ENCODE measurements at regions not wholly inside any gene's neighbourhood (a gene's known extent, or its start where the extent isn't known, plus 50 kb on each side); places are given as distances from the start of the nearest gene placed in this dataset.
"Not testable (repeated sequence)": the region's sequence is repeated elsewhere in the genome, so short reads cannot be mapped to it uniquely, and the experiment has no call there.

DNA sequence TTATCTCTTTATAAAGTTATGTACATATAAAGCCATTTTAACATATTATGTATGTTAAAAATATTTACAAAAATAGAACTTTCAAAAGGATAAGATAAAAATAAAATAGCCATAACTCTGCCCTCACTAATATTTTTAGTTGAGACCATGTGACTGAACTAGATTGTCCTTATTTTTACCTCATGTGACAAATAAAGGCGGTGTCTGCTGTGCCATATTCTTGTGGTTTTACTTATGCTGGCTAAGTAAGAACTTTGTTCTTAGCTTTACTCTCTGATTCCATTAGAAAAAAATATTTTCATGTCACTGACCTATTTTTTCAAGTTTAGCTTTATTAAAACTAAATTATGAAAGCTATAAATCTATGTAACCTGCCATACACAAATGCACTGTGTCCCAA is 135.6 kb upstream of the TSC22D1 start (continued):
- TF ChIP-seq, protein P1, sequence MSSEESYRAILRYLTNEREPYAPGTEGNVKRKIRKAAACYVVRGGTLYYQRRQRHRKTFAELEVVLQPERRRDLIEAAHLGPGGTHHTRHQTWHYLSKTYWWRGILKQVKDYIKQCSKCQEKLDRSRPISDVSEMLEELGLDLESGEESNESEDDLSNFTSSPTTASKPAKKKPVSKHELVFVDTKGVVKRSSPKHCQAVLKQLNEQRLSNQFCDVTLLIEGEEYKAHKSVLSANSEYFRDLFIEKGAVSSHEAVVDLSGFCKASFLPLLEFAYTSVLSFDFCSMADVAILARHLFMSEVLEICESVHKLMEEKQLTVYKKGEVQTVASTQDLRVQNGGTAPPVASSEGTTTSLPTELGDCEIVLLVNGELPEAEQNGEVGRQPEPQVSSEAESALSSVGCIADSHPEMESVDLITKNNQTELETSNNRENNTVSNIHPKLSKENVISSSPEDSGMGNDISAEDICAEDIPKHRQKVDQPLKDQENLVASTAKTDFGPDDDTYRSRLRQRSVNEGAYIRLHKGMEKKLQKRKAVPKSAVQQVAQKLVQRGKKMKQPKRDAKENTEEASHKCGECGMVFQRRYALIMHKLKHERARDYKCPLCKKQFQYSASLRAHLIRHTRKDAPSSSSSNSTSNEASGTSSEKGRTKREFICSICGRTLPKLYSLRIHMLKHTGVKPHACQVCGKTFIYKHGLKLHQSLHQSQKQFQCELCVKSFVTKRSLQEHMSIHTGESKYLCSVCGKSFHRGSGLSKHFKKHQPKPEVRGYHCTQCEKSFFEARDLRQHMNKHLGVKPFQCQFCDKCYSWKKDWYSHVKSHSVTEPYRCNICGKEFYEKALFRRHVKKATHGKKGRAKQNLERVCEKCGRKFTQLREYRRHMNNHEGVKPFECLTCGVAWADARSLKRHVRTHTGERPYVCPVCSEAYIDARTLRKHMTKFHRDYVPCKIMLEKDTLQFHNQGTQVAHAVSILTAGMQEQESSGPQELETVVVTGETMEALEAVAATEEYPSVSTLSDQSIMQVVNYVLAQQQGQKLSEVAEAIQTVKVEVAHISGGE (tag by site-specific recombination; conservative IDR thresholded peaks at IDR 0.05; ENCODE audit: low read depth) = no peak
- no peak for TF ChIP-seq ZEB2 (tag by site-specific recombination; IDR thresholded peaks at IDR 0.05)
- TF ChIP-seq, protein P2, sequence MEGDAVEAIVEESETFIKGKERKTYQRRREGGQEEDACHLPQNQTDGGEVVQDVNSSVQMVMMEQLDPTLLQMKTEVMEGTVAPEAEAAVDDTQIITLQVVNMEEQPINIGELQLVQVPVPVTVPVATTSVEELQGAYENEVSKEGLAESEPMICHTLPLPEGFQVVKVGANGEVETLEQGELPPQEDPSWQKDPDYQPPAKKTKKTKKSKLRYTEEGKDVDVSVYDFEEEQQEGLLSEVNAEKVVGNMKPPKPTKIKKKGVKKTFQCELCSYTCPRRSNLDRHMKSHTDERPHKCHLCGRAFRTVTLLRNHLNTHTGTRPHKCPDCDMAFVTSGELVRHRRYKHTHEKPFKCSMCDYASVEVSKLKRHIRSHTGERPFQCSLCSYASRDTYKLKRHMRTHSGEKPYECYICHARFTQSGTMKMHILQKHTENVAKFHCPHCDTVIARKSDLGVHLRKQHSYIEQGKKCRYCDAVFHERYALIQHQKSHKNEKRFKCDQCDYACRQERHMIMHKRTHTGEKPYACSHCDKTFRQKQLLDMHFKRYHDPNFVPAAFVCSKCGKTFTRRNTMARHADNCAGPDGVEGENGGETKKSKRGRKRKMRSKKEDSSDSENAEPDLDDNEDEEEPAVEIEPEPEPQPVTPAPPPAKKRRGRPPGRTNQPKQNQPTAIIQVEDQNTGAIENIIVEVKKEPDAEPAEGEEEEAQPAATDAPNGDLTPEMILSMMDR (tag by site-specific recombination; IDR thresholded peaks at IDR 0.05) = no peak

DNA sequence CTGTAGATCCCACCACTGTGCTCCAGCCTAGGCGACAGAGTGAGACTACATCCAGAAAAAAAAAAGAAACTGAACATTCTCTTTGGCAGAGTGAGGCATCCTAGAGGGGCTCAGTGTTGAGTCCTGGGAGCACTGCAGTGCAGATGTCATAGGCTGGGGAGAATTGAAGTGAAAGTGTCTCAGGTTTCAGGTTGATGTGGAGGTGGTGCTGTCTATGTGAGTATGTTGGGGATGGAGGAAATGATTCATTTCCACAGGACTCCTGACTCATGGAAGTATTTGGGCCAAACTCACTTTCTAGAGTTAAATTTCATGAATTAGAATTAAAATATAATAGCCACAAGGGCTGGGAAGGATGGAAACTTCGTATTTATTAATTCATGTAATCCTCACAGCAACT is 134.4 kb upstream of the TSC22D1 start:
- TF ChIP-seq, protein P3, sequence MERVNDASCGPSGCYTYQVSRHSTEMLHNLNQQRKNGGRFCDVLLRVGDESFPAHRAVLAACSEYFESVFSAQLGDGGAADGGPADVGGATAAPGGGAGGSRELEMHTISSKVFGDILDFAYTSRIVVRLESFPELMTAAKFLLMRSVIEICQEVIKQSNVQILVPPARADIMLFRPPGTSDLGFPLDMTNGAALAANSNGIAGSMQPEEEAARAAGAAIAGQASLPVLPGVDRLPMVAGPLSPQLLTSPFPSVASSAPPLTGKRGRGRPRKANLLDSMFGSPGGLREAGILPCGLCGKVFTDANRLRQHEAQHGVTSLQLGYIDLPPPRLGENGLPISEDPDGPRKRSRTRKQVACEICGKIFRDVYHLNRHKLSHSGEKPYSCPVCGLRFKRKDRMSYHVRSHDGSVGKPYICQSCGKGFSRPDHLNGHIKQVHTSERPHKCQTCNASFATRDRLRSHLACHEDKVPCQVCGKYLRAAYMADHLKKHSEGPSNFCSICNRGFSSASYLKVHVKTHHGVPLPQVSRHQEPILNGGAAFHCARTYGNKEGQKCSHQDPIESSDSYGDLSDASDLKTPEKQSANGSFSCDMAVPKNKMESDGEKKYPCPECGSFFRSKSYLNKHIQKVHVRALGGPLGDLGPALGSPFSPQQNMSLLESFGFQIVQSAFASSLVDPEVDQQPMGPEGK (tag by site-specific recombination; IDR thresholded peaks at IDR 0.05) = no peak
- TF ChIP-seq ZNF629 (tag by site-specific recombination; IDR thresholded peaks at IDR 0.05) = peak; percentile 66
- TF ChIP-seq, protein P4, sequence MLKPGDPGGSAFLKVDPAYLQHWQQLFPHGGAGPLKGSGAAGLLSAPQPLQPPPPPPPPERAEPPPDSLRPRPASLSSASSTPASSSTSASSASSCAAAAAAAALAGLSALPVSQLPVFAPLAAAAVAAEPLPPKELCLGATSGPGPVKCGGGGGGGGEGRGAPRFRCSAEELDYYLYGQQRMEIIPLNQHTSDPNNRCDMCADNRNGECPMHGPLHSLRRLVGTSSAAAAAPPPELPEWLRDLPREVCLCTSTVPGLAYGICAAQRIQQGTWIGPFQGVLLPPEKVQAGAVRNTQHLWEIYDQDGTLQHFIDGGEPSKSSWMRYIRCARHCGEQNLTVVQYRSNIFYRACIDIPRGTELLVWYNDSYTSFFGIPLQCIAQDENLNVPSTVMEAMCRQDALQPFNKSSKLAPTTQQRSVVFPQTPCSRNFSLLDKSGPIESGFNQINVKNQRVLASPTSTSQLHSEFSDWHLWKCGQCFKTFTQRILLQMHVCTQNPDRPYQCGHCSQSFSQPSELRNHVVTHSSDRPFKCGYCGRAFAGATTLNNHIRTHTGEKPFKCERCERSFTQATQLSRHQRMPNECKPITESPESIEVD (tag by site-specific recombination; IDR thresholded peaks at IDR 0.05) = 0 out of 2 replicates have a peak, but pooled peaks have one; percentile 23
- Histone ChIP-seq H3K4me1 (ENCODE audit: control insufficient read depth, insufficient read depth, low read length) (no peaks in the 10 kb centered on the region), H3K4me3 (ENCODE audit: low read depth, low read length) (no peak overlapping the region), H3K9me3 (ENCODE audit: control insufficient read depth, insufficient read depth, low read depth, low read length) (no peaks in the 10 kb centered on the region), H3K27ac (ENCODE audit: extremely low read depth, low read depth, low read length) (no peak overlapping the region), H3K36me3 (ENCODE audit: control insufficient read depth in 2 of 2, insufficient read depth in 1 of 2, low read length in 2 of 2) (no peaks in the 10 kb centered on the region)
- ChIA-PET POLR2A (no interaction called here), CTCF (no interaction called here)

DNA sequence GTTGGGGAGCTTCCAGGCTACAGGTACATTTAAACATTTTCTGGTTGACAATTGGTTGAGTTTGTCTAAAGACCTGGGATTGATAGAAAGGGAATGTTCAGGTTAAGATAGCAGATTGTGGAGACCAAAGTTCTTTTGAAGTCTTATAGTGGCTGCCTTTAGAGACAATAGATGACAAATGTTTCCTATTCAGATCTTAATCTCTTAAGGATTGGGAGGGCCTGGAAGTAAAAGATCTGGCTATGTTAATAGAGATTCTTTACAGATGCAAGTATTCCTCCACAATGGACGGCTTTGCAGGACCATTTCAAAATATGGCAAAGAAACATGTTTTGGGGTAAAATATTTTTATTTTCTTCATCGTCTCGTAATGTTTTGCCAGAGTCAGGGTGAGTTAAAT is 128.7 kb upstream of the TSC22D1 start:
- H3K4me1 ChIP-seq (ENCODE audit: control insufficient read depth, insufficient read depth, low read length); H3K27ac ChIP-seq (ENCODE audit: extremely low read depth, low read depth, low read length); H3K4me3 ChIP-seq (ENCODE audit: low read depth, low read length); CTCF ChIA-PET; H3K9me3 ChIP-seq (ENCODE audit: control insufficient read depth, insufficient read depth, low read depth, low read length); POLR2A ChIA-PET; H3K36me3 ChIP-seq (ENCODE audit: control insufficient read depth in 2 of 2, insufficient read depth in 1 of 2, low read length in 2 of 2): not testable (repeated sequence)

DNA sequence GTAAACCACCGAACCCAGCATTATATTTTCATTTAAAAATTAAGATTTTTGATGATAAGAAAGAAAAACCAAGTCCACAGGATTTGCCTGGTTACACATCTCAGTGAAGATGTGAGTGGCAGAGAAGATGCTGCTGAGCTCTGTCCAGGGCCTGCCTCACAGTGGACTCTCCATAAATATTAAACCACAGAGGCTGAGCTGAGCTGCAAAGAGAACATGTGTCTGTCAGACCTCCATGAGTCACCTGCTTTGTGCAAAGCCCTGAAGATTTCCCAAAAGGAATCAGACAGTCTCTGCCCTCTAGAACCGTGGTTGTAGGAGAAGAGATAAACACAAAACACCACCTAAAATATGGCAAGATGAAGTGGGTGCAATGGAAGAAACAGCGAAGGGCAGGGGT is 127.2 kb upstream of the TSC22D1 start:
- Histone ChIP-seq H3K4me3 (ENCODE audit: low read depth, low read length) (no peak overlapping the region), H3K36me3 (ENCODE audit: control insufficient read depth in 2 of 2, insufficient read depth in 1 of 2, low read length in 2 of 2) (no peaks in the 10 kb centered on the region), H3K9me3 (ENCODE audit: control insufficient read depth, insufficient read depth, low read depth, low read length) (no peaks in the 10 kb centered on the region), H3K27ac (ENCODE audit: extremely low read depth, low read depth, low read length) (no peak overlapping the region), H3K4me1 (ENCODE audit: control insufficient read depth, insufficient read depth, low read length) (no peaks in the 10 kb centered on the region)
- no peak for TF ChIP-seq ZBTB17 (tag by site-specific recombination; IDR thresholded peaks at IDR 0.05)
- TF ChIP-seq, protein P5, sequence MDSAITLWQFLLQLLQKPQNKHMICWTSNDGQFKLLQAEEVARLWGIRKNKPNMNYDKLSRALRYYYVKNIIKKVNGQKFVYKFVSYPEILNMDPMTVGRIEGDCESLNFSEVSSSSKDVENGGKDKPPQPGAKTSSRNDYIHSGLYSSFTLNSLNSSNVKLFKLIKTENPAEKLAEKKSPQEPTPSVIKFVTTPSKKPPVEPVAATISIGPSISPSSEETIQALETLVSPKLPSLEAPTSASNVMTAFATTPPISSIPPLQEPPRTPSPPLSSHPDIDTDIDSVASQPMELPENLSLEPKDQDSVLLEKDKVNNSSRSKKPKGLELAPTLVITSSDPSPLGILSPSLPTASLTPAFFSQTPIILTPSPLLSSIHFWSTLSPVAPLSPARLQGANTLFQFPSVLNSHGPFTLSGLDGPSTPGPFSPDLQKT (IDR thresholded peaks at IDR 0.05; ENCODE audit: borderline replicate concordance, low read depth, low read length) = no peak
- TF ChIP-seq GFI1B (tag by site-specific recombination; IDR thresholded peaks at IDR 0.05) = no peak
- TF ChIP-seq ZNF658 (tag by site-specific recombination; IDR thresholded peaks at IDR 0.05) = no peak
- TF ChIP-seq ZNF354C (tag by site-specific recombination; IDR thresholded peaks at IDR 0.05; ENCODE audit: borderline replicate concordance, low read depth) = no peak
- TF ChIP-seq, protein P6, sequence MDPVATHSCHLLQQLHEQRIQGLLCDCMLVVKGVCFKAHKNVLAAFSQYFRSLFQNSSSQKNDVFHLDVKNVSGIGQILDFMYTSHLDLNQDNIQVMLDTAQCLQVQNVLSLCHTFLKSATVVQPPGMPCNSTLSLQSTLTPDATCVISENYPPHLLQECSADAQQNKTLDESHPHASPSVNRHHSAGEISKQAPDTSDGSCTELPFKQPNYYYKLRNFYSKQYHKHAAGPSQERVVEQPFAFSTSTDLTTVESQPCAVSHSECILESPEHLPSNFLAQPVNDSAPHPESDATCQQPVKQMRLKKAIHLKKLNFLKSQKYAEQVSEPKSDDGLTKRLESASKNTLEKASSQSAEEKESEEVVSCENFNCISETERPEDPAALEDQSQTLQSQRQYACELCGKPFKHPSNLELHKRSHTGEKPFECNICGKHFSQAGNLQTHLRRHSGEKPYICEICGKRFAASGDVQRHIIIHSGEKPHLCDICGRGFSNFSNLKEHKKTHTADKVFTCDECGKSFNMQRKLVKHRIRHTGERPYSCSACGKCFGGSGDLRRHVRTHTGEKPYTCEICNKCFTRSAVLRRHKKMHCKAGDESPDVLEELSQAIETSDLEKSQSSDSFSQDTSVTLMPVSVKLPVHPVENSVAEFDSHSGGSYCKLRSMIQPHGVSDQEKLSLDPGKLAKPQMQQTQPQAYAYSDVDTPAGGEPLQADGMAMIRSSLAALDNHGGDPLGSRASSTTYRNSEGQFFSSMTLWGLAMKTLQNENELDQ (tag by site-specific recombination; IDR thresholded peaks at IDR 0.05; ENCODE audit: low read depth) = no peak
- no peak for TF ChIP-seq ZNF571 (tag by site-specific recombination; IDR thresholded peaks at IDR 0.05)
- no peak for TF ChIP-seq ZNF223 (tag by site-specific recombination; IDR thresholded peaks at IDR 0.05)
- no peak for TF ChIP-seq ZBTB1 (tag by site-specific recombination; IDR thresholded peaks at IDR 0.05)
- no peak for TF ChIP-seq ZBTB20 (tag by site-specific recombination; IDR thresholded peaks at IDR 0.05)
- POLR2A ChIA-PET = no interaction called here
- CTCF ChIA-PET = interaction anchor here (1.1 kb wide), 1 partner anchor 194 kb away, joined by 3 read pairs; no protein-coding TSS in a partner anchor
